ENCODE measurements at regions not wholly inside any gene's neighbourhood (a gene's known extent, or its start where the extent isn't known, plus 50 kb on each side); places are given as distances from the start of the nearest gene placed in this dataset.

GRCh38 chr9:18006591-18006990, 427.7 kb downstream of the SH3GL2 start:
- no peak for TF ChIP-seq CTCF (IDR thresholded peaks at IDR 0.05; ENCODE audit: unreplicated experiment)
- Mint-ChIP-seq H3K27ac (ENCODE audit: unreplicated experiment) (no peak overlapping the region), H3K36me3 (ENCODE audit: low read depth, unreplicated experiment) (no peaks in the 10 kb centered on the region), H3K4me1 (ENCODE audit: unreplicated experiment) (no peaks in the 10 kb centered on the region), H3K27me3 (ENCODE audit: unreplicated experiment) (peaks cover 2% of the 10 kb centered on the region), H3K4me3 (ENCODE audit: unreplicated experiment) (no peak overlapping the region), H3K9me3 (ENCODE audit: unreplicated experiment) (no peaks in the 10 kb centered on the region)
- no peak for DNase-seq (ENCODE audit: low spot score)

GRCh38 chr9:18007621-18008020, 428.8 kb downstream of the SH3GL2 start:
- Mint-ChIP-seq H3K36me3 (ENCODE audit: low read depth, unreplicated experiment) (no peaks in the 10 kb centered on the region), H3K27ac (ENCODE audit: unreplicated experiment) (no peak overlapping the region), H3K4me3 (ENCODE audit: unreplicated experiment) (no peak overlapping the region), H3K27me3 (ENCODE audit: unreplicated experiment) (peaks cover 2% of the 10 kb centered on the region), H3K9me3 (ENCODE audit: unreplicated experiment) (no peaks in the 10 kb centered on the region), H3K4me1 (ENCODE audit: unreplicated experiment) (no peaks in the 10 kb centered on the region)
- no peak for DNase-seq (ENCODE audit: low spot score)
- no peak for TF ChIP-seq CTCF (IDR thresholded peaks at IDR 0.05; ENCODE audit: unreplicated experiment)

- H3K36me3 Mint-ChIP-seq (ENCODE audit: low read depth, unreplicated experiment): no peaks in the 10 kb centered on the region
Measured at GRCh38 chr9:18009902-18010301, 431.0 kb downstream of the SH3GL2 start.

GRCh38 chr9:18010492-18010891, 431.6 kb downstream of the SH3GL2 start:
- Mint-ChIP-seq H3K27ac (ENCODE audit: unreplicated experiment) (no peak overlapping the region), H3K36me3 (ENCODE audit: low read depth, unreplicated experiment) (no peaks in the 10 kb centered on the region), H3K4me1 (ENCODE audit: unreplicated experiment) (no peaks in the 10 kb centered on the region), H3K9me3 (ENCODE audit: unreplicated experiment) (no peaks in the 10 kb centered on the region), H3K4me3 (ENCODE audit: unreplicated experiment) (no peak overlapping the region), H3K27me3 (ENCODE audit: unreplicated experiment) (no peaks in the 10 kb centered on the region)
- no peak for TF ChIP-seq CTCF (IDR thresholded peaks at IDR 0.05; ENCODE audit: unreplicated experiment)
- DNase-seq (ENCODE audit: low spot score): no peak

More at GRCh38 chr9:18009902-18010301, 431.0 kb downstream of the SH3GL2 start:
- TF ChIP-seq CTCF (IDR thresholded peaks at IDR 0.05; ENCODE audit: unreplicated experiment): no peak
- Mint-ChIP-seq H3K27me3 (ENCODE audit: unreplicated experiment) (peaks cover 1% of the 10 kb centered on the region), H3K9me3 (ENCODE audit: unreplicated experiment) (no peaks in the 10 kb centered on the region), H3K4me3 (ENCODE audit: unreplicated experiment) (no peak overlapping the region), H3K27ac (ENCODE audit: unreplicated experiment) (no peak overlapping the region), H3K4me1 (ENCODE audit: unreplicated experiment) (no peaks in the 10 kb centered on the region)
- DNase-seq (ENCODE audit: low spot score): no peak

GRCh38 chr9:18012170-18012569, 433.3 kb downstream of the SH3GL2 start:
- H3K4me3 Mint-ChIP-seq (ENCODE audit: unreplicated experiment): no peak overlapping the region
- H3K4me1 Mint-ChIP-seq (ENCODE audit: unreplicated experiment): no peaks in the 10 kb centered on the region
- H3K36me3 Mint-ChIP-seq (ENCODE audit: low read depth, unreplicated experiment): no peaks in the 10 kb centered on the region
- no peaks in the 10 kb centered on the region for H3K9me3 Mint-ChIP-seq (ENCODE audit: unreplicated experiment)
- no peaks in the 10 kb centered on the region for H3K27me3 Mint-ChIP-seq (ENCODE audit: unreplicated experiment)
- no peak for DNase-seq (ENCODE audit: low spot score)
- no peak for TF ChIP-seq CTCF (IDR thresholded peaks at IDR 0.05; ENCODE audit: unreplicated experiment)
- H3K27ac Mint-ChIP-seq (ENCODE audit: unreplicated experiment): no peak overlapping the region

Measured in endothelial cell (in vitro differentiated cells).